Activated effector memory CD4-positive, alpha-beta T cell treated with anti-CD3 and anti-CD28 coated beads, Interleukin-2, amount 50 U/mL, for 16 hours (primary cell): ENCODE measurements at regions not wholly inside any gene's neighbourhood (a gene's known extent, or its start where the extent isn't known, plus 50 kb on each side); places are given as distances from the start of the nearest gene placed in this dataset.
"Not testable (repeated sequence)": the region's sequence is repeated elsewhere in the genome, so short reads cannot be mapped to it uniquely, and the experiment has no call there.

ENCODE experiments used
- DNase-seq: peaks from one replicate; pipeline ENCODE4 v3.0.0-alpha.2; 2020

GRCh38 chr5:131001507-131001906 is 163.5 kb downstream of the HINT1 start:
- DNase-seq = no peak

GRCh38 chr5:131000289-131000688 is 164.8 kb downstream of the HINT1 start:
- DNase-seq = no peak

- DNase-seq = not testable (repeated sequence)
These were observed 168.3 kb downstream of the HINT1 start for GRCh38 chr5:130996720-130997119.

- no peak for DNase-seq
These were observed 169.2 kb downstream of the HINT1 start for GRCh38 chr5:130995851-130996250.

GRCh38 chr5:130995254-130995515 is 169.9 kb downstream of the HINT1 start:
- DNase-seq = no peak

- DNase-seq = no peak
These were observed 170.4 kb downstream of the HINT1 start for GRCh38 chr5:130994496-130995253.

- DNase-seq = no peak
These were observed 172.4 kb downstream of the HINT1 start for GRCh38 chr5:130992621-130993020.

GRCh38 chr5:130992095-130992494 is 173.0 kb downstream of the HINT1 start:
- DNase-seq = no peak

GRCh38 chr5:130985776-130986175 is 179.3 kb downstream of the HINT1 start:
- no peak for DNase-seq

GRCh38 chr5:130981663-130982062 is 183.4 kb downstream of the HINT1 start:
- DNase-seq = no peak

GRCh38 chr5:130978475-130978874 is 186.6 kb downstream of the HINT1 start:
- DNase-seq = no peak

- no peak for DNase-seq
These were observed 188.6 kb downstream of the HINT1 start for GRCh38 chr5:130976493-130976892.

- DNase-seq = no peak
These were observed 189.2 kb downstream of the HINT1 start for GRCh38 chr5:130975847-130976246.

- no peak for DNase-seq
These were observed 189.8 kb downstream of the HINT1 start for GRCh38 chr5:130975299-130975698.

- no peak for DNase-seq
These were observed 190.9 kb downstream of the HINT1 start for GRCh38 chr5:130974021-130974683.

GRCh38 chr5:130966990-130967525 is 198.0 kb downstream of the HINT1 start:
- DNase-seq = no peak

GRCh38 chr5:130965920-130966319 is 199.1 kb downstream of the HINT1 start:
- DNase-seq = no peak

GRCh38 chr5:130965360-130965759 is 199.7 kb downstream of the HINT1 start:
- DNase-seq = no peak

GRCh38 chr5:130964231-130965202 is 200.5 kb downstream of the HINT1 start:
- no peak for DNase-seq

GRCh38 chr5:130963798-130964197 is 201.3 kb downstream of the HINT1 start:
- DNase-seq = no peak

GRCh38 chr5:130957151-130957550 is 207.9 kb downstream of the HINT1 start:
- DNase-seq = no peak

GRCh38 chr5:130955041-130955440 is 210.0 kb downstream of the HINT1 start:
- no peak for DNase-seq

- no peak for DNase-seq
These were observed 210.7 kb downstream of the HINT1 start for GRCh38 chr5:130954336-130954735.
